ENCODE measurements at regions not wholly inside any gene's neighbourhood (a gene's known extent, or its start where the extent isn't known, plus 50 kb on each side); places are given as distances from the start of the nearest gene placed in this dataset.

GRCh38 chr9:105966834-105967233, 272.5 kb downstream of the TMEM38B start:
- Histone ChIP-seq H2AFZ (no peak overlapping the region), H3K9me2 (ENCODE audit: insufficient read depth) (no peaks in the 10 kb centered on the region), H3K79me2 (ENCODE audit: insufficient read depth) (no peaks in the 10 kb centered on the region), H3K4me2 (ENCODE audit: unreplicated experiment) (no peak overlapping the region), H4K20me1 (ENCODE audit: insufficient read depth) (no peaks in the 10 kb centered on the region), H3K9me3 (ENCODE audit: low read depth) (no peaks in the 10 kb centered on the region), H3K27ac (no peak overlapping the region), H3K27me3 (replicated peaks; ENCODE audit: insufficient read depth) (no peaks in the 10 kb centered on the region), H3K36me3 (ENCODE audit: low read depth) (no peaks in the 10 kb centered on the region), H3K4me3 (no peak overlapping the region), H3K9ac (no peak overlapping the region), H3K4me1 (ENCODE audit: insufficient read depth) (no peaks in the 10 kb centered on the region), H3F3A (ENCODE audit: insufficient read depth) (no peaks in the 10 kb centered on the region)
- in situ Hi-C loops (cut with MboI): no loop called here
- no peak for DNase-seq
- no peak for TF ChIP-seq EZH2 (IDR thresholded peaks at IDR 0.05; ENCODE audit: insufficient read depth, poor library complexity, severe bottlenecking)
- no peak for TF ChIP-seq EZH2phosphoT487 (IDR thresholded peaks at IDR 0.05; ENCODE audit: insufficient read depth, low read depth)
- WGBS, 2 experiments (ENCODE audit: low coverage in 1 of 2, low lambda C conversion rate in 2 of 2, missing lambda C conversion rate in 2 of 2): 25% methylated on average over 1 of the region's 1 CpG

GRCh38 chr9:105967248-105967647, 272.9 kb downstream of the TMEM38B start:
- Histone ChIP-seq H3K4me1 (ENCODE audit: insufficient read depth) (no peaks in the 10 kb centered on the region), H3K27me3 (replicated peaks; ENCODE audit: insufficient read depth) (no peaks in the 10 kb centered on the region), H3K36me3 (ENCODE audit: low read depth) (no peaks in the 10 kb centered on the region), H3K4me3 (no peak overlapping the region), H3K9me3 (ENCODE audit: low read depth) (no peaks in the 10 kb centered on the region), H2AFZ (no peak overlapping the region), H3K79me2 (ENCODE audit: insufficient read depth) (no peaks in the 10 kb centered on the region), H3K4me2 (ENCODE audit: unreplicated experiment) (no peak overlapping the region), H3K9me2 (ENCODE audit: insufficient read depth) (no peaks in the 10 kb centered on the region), H3K27ac (no peak overlapping the region), H3F3A (ENCODE audit: insufficient read depth) (no peaks in the 10 kb centered on the region), H4K20me1 (ENCODE audit: insufficient read depth) (no peaks in the 10 kb centered on the region), H3K9ac (no peak overlapping the region)
- TF ChIP-seq EZH2phosphoT487 (IDR thresholded peaks at IDR 0.05; ENCODE audit: insufficient read depth, low read depth) (no peak), EZH2 (IDR thresholded peaks at IDR 0.05; ENCODE audit: insufficient read depth, poor library complexity, severe bottlenecking) (no peak)
- in situ Hi-C loops (cut with MboI): no loop called here
- WGBS, 2 experiments (ENCODE audit: low coverage in 1 of 2, low lambda C conversion rate in 2 of 2, missing lambda C conversion rate in 2 of 2): 7 to 11% methylated on average over 1 of the region's 1 CpG
- no peak for DNase-seq

GRCh38 chr9:105967797-105968196, 273.5 kb downstream of the TMEM38B start:
- Histone ChIP-seq H4K20me1 (ENCODE audit: insufficient read depth) (no peaks in the 10 kb centered on the region), H3K79me2 (ENCODE audit: insufficient read depth) (no peaks in the 10 kb centered on the region), H3K9ac (no peak overlapping the region), H2AFZ (no peak overlapping the region), H3K4me3 (no peak overlapping the region), H3F3A (ENCODE audit: insufficient read depth) (no peaks in the 10 kb centered on the region), H3K27me3 (replicated peaks; ENCODE audit: insufficient read depth) (no peaks in the 10 kb centered on the region), H3K27ac (no peak overlapping the region), H3K36me3 (ENCODE audit: low read depth) (no peaks in the 10 kb centered on the region), H3K9me3 (ENCODE audit: low read depth) (no peaks in the 10 kb centered on the region), H3K4me1 (ENCODE audit: insufficient read depth) (no peaks in the 10 kb centered on the region), H3K9me2 (ENCODE audit: insufficient read depth) (no peaks in the 10 kb centered on the region), H3K4me2 (ENCODE audit: unreplicated experiment) (no peak overlapping the region)
- DNase-seq: no peak
- 11 to 15% methylated on average over 2 of the region's 2 CpGs for WGBS, 2 experiments (ENCODE audit: low coverage in 1 of 2, low lambda C conversion rate in 2 of 2, missing lambda C conversion rate in 2 of 2)
- TF ChIP-seq EZH2 (IDR thresholded peaks at IDR 0.05; ENCODE audit: insufficient read depth, poor library complexity, severe bottlenecking) (no peak), EZH2phosphoT487 (IDR thresholded peaks at IDR 0.05; ENCODE audit: insufficient read depth, low read depth) (no peak)
- in situ Hi-C loops (cut with MboI): no loop called here

- H4K20me1 ChIP-seq (ENCODE audit: insufficient read depth): no peaks in the 10 kb centered on the region
- H3K36me3 ChIP-seq (ENCODE audit: low read depth): no peaks in the 10 kb centered on the region
- no peak overlapping the region for H3K4me2 ChIP-seq (ENCODE audit: unreplicated experiment)
- H2AFZ ChIP-seq: no peak overlapping the region
- H3F3A ChIP-seq (ENCODE audit: insufficient read depth): no peaks in the 10 kb centered on the region
- H3K4me1 ChIP-seq (ENCODE audit: insufficient read depth): no peaks in the 10 kb centered on the region
- H3K27me3 ChIP-seq (replicated peaks; ENCODE audit: insufficient read depth): no peaks in the 10 kb centered on the region
- H3K9me2 ChIP-seq (ENCODE audit: insufficient read depth): no peaks in the 10 kb centered on the region
- H3K4me3 ChIP-seq: no peak overlapping the region
- in situ Hi-C loops (cut with MboI): no loop called here
- no peak for DNase-seq
- H3K79me2 ChIP-seq (ENCODE audit: insufficient read depth): no peaks in the 10 kb centered on the region
- no peak overlapping the region for H3K27ac ChIP-seq
- no peak overlapping the region for H3K9ac ChIP-seq
- H3K9me3 ChIP-seq (ENCODE audit: low read depth): no peaks in the 10 kb centered on the region
- WGBS, 2 experiments (ENCODE audit: low coverage in 1 of 2, low lambda C conversion rate in 2 of 2, missing lambda C conversion rate in 2 of 2): 50 to 52% methylated on average over 4 of the region's 4 CpGs
- no peak for TF ChIP-seq EZH2 (IDR thresholded peaks at IDR 0.05; ENCODE audit: insufficient read depth, poor library complexity, severe bottlenecking)
- no peak for TF ChIP-seq EZH2phosphoT487 (IDR thresholded peaks at IDR 0.05; ENCODE audit: insufficient read depth, low read depth)
Measured at GRCh38 chr9:105968811-105969466, 274.6 kb downstream of the TMEM38B start.

GRCh38 chr9:105969636-105970035, 275.3 kb downstream of the TMEM38B start:
- Histone ChIP-seq H3F3A (ENCODE audit: insufficient read depth) (no peaks in the 10 kb centered on the region), H3K27me3 (replicated peaks; ENCODE audit: insufficient read depth) (no peaks in the 10 kb centered on the region), H3K4me1 (ENCODE audit: insufficient read depth) (no peaks in the 10 kb centered on the region), H3K79me2 (ENCODE audit: insufficient read depth) (no peaks in the 10 kb centered on the region), H2AFZ (no peak overlapping the region), H3K9me3 (ENCODE audit: low read depth) (no peaks in the 10 kb centered on the region), H3K9me2 (ENCODE audit: insufficient read depth) (no peaks in the 10 kb centered on the region), H4K20me1 (ENCODE audit: insufficient read depth) (no peaks in the 10 kb centered on the region), H3K4me2 (ENCODE audit: unreplicated experiment) (no peak overlapping the region), H3K4me3 (no peak overlapping the region), H3K36me3 (ENCODE audit: low read depth) (no peaks in the 10 kb centered on the region), H3K9ac (no peak overlapping the region), H3K27ac (no peak overlapping the region)
- TF ChIP-seq EZH2phosphoT487 (IDR thresholded peaks at IDR 0.05; ENCODE audit: insufficient read depth, low read depth): no peak
- TF ChIP-seq EZH2 (IDR thresholded peaks at IDR 0.05; ENCODE audit: insufficient read depth, poor library complexity, severe bottlenecking): no peak
- in situ Hi-C loops (cut with MboI): no loop called here
- 6 to 7% methylated on average over 1 of the region's 1 CpG for WGBS, 2 experiments (ENCODE audit: low coverage in 1 of 2, low lambda C conversion rate in 2 of 2, missing lambda C conversion rate in 2 of 2)
- DNase-seq: no peak
